HG02885 (cell line): ENCODE measurements at regions not wholly inside any gene's neighbourhood (a gene's known extent, or its start where the extent isn't known, plus 50 kb on each side); places are given as distances from the start of the nearest gene placed in this dataset.

Source experiments
- ATAC-seq: cut with Tn5 transposase; IDR thresholded peaks from one replicate; pipeline ENCODE4 v1.9.1; 2021; ENCODE audit warnings: mild to moderate bottlenecking; ENCODE audit not compliant: unreplicated experiment, poor library complexity

GRCh38 chr5:26828294-26828693 lies 210.1 kb downstream of the CDH9 start:
- no peak for ATAC-seq

- no peak for ATAC-seq
These were observed 225.2 kb downstream of the CDH9 start for GRCh38 chr5:26813235-26813634.

DNA sequence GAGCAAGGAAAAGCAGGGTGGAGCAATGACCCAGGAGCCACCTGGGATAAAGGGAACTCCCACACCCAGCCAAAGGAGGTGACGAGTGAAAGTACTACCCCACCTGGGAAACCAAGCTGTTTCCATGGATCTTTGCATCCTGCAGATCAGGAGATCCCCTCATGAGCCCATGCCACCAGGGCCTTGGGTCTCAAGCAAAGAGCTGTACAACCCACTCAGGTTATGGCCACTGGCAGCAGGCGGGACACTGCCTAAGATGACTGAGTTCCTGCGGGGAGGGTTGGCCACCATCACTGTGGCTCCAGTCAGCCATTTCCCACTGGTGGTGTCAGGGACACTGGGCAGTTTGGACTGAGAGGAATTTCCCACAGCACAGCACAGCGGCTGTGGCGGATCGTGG lies 225.7 kb downstream of the CDH9 start:
- ATAC-seq: no peak

- no peak for ATAC-seq
These were observed 230.9 kb downstream of the CDH9 start for GRCh38 chr5:26807231-26808199.

- ATAC-seq: no peak
These were observed 233.3 kb downstream of the CDH9 start for GRCh38 chr5:26805076-26805475.

DNA sequence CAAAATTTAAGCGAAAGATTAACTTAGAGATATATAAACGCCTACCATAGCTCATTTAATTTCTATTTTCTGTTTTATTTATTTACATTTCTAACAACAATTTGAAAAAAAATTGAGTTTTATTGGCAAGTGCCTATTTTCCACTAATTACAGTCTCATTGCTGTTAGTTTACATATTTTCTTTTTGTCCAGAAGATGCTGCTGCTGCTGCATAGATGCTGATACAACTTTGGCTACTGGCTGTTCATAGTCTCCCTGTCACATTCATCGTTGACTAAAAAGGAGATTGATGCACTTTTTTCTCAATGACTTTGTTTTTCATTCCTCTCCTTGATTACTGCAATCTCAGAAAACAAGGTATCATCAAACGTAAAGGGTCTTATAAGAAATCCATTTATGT lies 235.4 kb downstream of the CDH9 start:
- no peak for ATAC-seq

GRCh38 chr5:26791433-26791832 lies 247.0 kb downstream of the CDH9 start:
- no peak for ATAC-seq

DNA sequence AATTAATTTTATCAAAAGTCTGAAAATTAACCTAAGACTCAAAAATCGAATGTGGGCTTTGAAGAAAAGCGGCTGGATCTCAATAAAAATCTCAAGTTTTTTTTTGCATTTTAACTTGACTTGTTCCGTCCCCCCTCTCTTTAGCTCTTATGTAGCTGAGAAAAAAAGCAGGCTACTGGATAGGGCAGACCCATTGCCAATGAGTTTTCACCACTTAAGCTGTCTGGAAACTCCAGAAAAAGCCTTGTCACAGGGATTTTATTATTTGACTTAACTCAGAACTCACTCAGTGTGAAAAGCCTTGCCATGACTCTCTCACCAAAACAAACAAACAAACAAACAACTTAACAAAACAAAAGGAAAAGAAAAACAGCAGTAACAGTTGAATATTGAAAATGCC lies 247.4 kb downstream of the CDH9 start:
- no peak for ATAC-seq

- no peak for ATAC-seq
These were observed 275.2 kb downstream of the CDH9 start for GRCh38 chr5:26763215-26763614.

- ATAC-seq: no peak
These were observed 276.9 kb downstream of the CDH9 start for GRCh38 chr5:26761446-26761845.

- ATAC-seq: no peak
These were observed 277.3 kb downstream of the CDH9 start for GRCh38 chr5:26761045-26761444.

DNA sequence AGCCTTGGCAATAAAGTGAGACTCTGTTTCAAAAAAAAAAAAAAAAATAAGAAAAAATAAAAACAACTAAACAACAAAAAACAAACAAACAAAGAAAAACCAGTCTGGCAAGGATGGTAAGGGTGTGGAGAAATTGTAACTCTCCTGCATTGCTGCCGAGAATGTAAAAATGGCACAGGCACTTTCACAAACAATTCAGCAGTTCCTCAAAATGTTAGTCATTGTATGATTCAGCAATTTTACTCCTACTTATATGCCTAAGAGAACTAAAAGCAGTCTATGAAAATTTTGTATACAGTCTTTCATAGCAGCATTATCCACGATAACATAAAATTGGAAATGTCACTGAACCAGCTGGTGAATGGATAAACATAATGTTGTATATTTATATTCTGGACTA lies 280.4 kb downstream of the CDH9 start:
- ATAC-seq: no peak

GRCh38 chr5:26749829-26750228 lies 288.6 kb downstream of the CDH9 start:
- no peak for ATAC-seq

DNA sequence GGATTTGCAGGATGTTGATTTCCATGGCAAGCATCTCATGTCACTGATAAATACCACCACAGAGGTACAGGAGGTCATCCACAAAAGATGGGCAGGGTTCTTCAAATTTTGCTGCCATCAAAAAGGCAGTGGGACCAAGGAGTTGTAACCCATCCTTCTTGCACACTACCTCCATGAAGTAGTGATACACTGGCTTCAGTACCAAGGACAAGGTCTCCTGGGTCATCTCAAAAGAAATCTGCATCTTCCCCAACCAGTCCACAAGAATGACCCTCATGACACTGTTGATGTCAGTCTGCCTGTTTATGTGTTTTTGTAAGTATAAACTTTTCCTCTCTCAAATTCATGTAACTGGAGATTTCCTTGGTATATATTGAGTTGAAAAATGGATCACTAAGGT lies 298.2 kb downstream of the CDH9 start:
- no peak for ATAC-seq

GRCh38 chr5:26737348-26738265 lies 300.8 kb downstream of the CDH9 start:
- no peak for ATAC-seq

- ATAC-seq: no peak
These were observed 310.5 kb downstream of the CDH9 start for GRCh38 chr5:26727916-26728315.

- ATAC-seq: no peak
These were observed 318.6 kb downstream of the CDH9 start for GRCh38 chr5:26719803-26720202.

- ATAC-seq: peak; percentile 78
These were observed 337.5 kb downstream of the CDH9 start for GRCh38 chr5:26700759-26701384.

GRCh38 chr5:26692952-26693351 lies 345.4 kb downstream of the CDH9 start:
- no peak for ATAC-seq

- no peak for ATAC-seq
These were observed 346.9 kb downstream of the CDH9 start for GRCh38 chr5:26691486-26691885.

DNA sequence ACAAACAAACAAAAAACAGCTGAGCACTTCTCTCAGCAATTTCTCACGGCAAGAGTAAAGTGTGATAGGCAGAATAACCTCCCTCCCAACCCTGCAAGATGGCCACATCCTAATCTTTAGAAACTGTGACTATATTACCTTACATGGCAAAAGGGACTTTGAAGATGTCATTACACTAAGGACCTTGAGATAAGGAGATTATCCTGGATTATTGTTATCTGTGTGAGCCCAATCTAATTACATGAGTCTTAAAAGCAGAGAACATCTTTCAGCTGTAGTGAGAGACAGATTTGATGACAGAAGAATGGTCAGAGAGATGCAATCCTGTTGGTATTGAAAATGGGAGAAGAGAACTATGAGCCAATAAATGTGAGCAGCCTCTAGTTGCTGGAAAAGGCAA lies 347.9 kb downstream of the CDH9 start:
- ATAC-seq: no peak
